ENCODE measurements at regions not wholly inside any gene's neighbourhood (a gene's known extent, or its start where the extent isn't known, plus 50 kb on each side); places are given as distances from the start of the nearest gene placed in this dataset.

- no peaks in the 10 kb centered on the region for H3K4me1 Mint-ChIP-seq (ENCODE audit: unreplicated experiment)
- no peak overlapping the region for H3K27ac Mint-ChIP-seq (ENCODE audit: unreplicated experiment)
- no peak overlapping the region for H3K4me3 Mint-ChIP-seq (ENCODE audit: unreplicated experiment)
- H3K9me3 Mint-ChIP-seq (ENCODE audit: unreplicated experiment): peaks cover 7% of the 10 kb centered on the region
- no peaks in the 10 kb centered on the region for H3K27me3 Mint-ChIP-seq (ENCODE audit: unreplicated experiment)
- DNase-seq (ENCODE audit: low spot score): no peak
- TF ChIP-seq, protein P1, sequence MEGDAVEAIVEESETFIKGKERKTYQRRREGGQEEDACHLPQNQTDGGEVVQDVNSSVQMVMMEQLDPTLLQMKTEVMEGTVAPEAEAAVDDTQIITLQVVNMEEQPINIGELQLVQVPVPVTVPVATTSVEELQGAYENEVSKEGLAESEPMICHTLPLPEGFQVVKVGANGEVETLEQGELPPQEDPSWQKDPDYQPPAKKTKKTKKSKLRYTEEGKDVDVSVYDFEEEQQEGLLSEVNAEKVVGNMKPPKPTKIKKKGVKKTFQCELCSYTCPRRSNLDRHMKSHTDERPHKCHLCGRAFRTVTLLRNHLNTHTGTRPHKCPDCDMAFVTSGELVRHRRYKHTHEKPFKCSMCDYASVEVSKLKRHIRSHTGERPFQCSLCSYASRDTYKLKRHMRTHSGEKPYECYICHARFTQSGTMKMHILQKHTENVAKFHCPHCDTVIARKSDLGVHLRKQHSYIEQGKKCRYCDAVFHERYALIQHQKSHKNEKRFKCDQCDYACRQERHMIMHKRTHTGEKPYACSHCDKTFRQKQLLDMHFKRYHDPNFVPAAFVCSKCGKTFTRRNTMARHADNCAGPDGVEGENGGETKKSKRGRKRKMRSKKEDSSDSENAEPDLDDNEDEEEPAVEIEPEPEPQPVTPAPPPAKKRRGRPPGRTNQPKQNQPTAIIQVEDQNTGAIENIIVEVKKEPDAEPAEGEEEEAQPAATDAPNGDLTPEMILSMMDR (IDR thresholded peaks at IDR 0.05; ENCODE audit: unreplicated experiment): no peak
- H3K36me3 Mint-ChIP-seq (ENCODE audit: low read depth, unreplicated experiment): peaks cover 6% of the 10 kb centered on the region
Observed at GRCh38 chr1:30149226-30149625, 574.2 kb downstream of the MATN1 start.

DNA sequence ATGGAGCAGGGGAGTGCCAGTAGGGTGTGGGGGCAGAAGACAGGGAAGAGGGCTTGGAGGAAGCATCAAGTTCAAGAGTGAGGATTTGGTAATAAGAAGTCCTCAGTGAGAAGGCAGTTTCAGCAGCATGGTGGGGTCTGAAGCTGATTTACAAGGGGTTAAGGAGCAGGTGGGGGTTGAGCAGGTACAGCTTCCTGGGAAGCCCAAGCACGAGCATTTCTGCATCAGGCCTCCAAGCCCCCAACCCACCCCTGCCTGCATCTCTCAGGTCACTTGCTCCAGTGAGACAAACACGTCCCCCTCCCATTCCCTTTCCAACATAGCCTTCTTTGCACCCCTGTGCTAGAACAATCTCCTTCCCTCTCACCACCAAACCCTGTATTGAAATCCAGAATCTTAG, 574.7 kb downstream of the MATN1 start:
- Mint-ChIP-seq H3K4me3 (ENCODE audit: unreplicated experiment) (no peak overlapping the region), H3K9me3 (ENCODE audit: unreplicated experiment) (peaks cover 7% of the 10 kb centered on the region), H3K27ac (ENCODE audit: unreplicated experiment) (no peak overlapping the region), H3K4me1 (ENCODE audit: unreplicated experiment) (no peaks in the 10 kb centered on the region), H3K27me3 (ENCODE audit: unreplicated experiment) (no peaks in the 10 kb centered on the region), H3K36me3 (ENCODE audit: low read depth, unreplicated experiment) (peaks cover 6% of the 10 kb centered on the region)
- no peak for DNase-seq (ENCODE audit: low spot score)
- TF ChIP-seq, protein P1 (IDR thresholded peaks at IDR 0.05; ENCODE audit: unreplicated experiment): no peak

GRCh38 chr1:30147188-30147587, 576.2 kb downstream of the MATN1 start:
- no peak for DNase-seq (ENCODE audit: low spot score)
- Mint-ChIP-seq H3K27me3 (ENCODE audit: unreplicated experiment) (no peaks in the 10 kb centered on the region), H3K9me3 (ENCODE audit: unreplicated experiment) (peaks cover 7% of the 10 kb centered on the region), H3K4me1 (ENCODE audit: unreplicated experiment) (no peaks in the 10 kb centered on the region), H3K27ac (ENCODE audit: unreplicated experiment) (no peak overlapping the region), H3K4me3 (ENCODE audit: unreplicated experiment) (no peak overlapping the region), H3K36me3 (ENCODE audit: low read depth, unreplicated experiment) (peaks cover 6% of the 10 kb centered on the region)
- TF ChIP-seq, protein P1 (IDR thresholded peaks at IDR 0.05; ENCODE audit: unreplicated experiment): no peak

GRCh38 chr1:30146448-30146847, 576.9 kb downstream of the MATN1 start:
- no peaks in the 10 kb centered on the region for H3K27me3 Mint-ChIP-seq (ENCODE audit: unreplicated experiment)
- peaks cover 5% of the 10 kb centered on the region for H3K36me3 Mint-ChIP-seq (ENCODE audit: low read depth, unreplicated experiment)
- no peak overlapping the region for H3K27ac Mint-ChIP-seq (ENCODE audit: unreplicated experiment)
- DNase-seq (ENCODE audit: low spot score): no peak
- H3K9me3 Mint-ChIP-seq (ENCODE audit: unreplicated experiment): peaks cover 5% of the 10 kb centered on the region
- H3K4me1 Mint-ChIP-seq (ENCODE audit: unreplicated experiment): no peaks in the 10 kb centered on the region
- TF ChIP-seq, protein P1 (IDR thresholded peaks at IDR 0.05; ENCODE audit: unreplicated experiment): no peak
- H3K4me3 Mint-ChIP-seq (ENCODE audit: unreplicated experiment): no peak overlapping the region

DNA sequence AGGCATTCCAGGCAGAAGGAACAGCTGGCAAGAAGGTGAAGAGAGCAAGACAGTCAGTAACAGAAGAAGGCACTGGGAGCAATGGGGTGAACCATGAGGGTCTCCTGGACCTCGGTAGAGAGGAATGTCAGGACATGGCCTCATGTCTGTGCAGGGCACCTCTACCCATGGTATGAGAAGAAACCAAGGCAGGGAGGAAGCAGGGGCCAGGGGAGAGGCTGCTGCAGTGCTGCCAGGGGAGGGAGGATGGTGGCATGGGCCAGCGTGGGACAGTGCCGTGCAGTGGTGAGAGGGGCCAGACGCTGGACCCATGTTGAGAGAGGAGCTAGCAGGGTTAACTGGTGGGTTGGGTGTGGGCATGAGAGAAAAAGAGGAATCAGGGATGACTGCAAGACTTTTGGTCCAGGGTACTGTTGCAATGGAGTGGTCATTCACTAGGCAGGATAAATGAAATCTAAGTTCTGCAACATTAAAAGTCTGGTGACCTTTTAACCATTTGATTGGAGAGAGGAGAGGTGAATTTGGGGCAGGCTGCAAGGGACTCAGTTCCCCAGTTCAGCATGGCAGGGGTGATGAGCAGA, 577.6 kb downstream of the MATN1 start:
- TF ChIP-seq, protein P1 (IDR thresholded peaks at IDR 0.05; ENCODE audit: unreplicated experiment): no peak
- Mint-ChIP-seq H3K27ac (ENCODE audit: unreplicated experiment) (no peak overlapping the region), H3K27me3 (ENCODE audit: unreplicated experiment) (no peaks in the 10 kb centered on the region), H3K9me3 (ENCODE audit: unreplicated experiment) (no peaks in the 10 kb centered on the region), H3K36me3 (ENCODE audit: low read depth, unreplicated experiment) (no peaks in the 10 kb centered on the region), H3K4me1 (ENCODE audit: unreplicated experiment) (no peaks in the 10 kb centered on the region), H3K4me3 (ENCODE audit: unreplicated experiment) (no peak overlapping the region)
- no peak for DNase-seq (ENCODE audit: low spot score)

Data from endothelial cell (in vitro differentiated cells).